ENCODE measurements at regions not wholly inside any gene's neighbourhood (a gene's known extent, or its start where the extent isn't known, plus 50 kb on each side); places are given as distances from the start of the nearest gene placed in this dataset.

GRCh38 chr2:62412347-62412742, 93.7 kb downstream of the TMEM17 start:
- no peak for DNase-seq (ENCODE audit: low read depth, low spot score)
- no CpG with 5 or more reads among the region's 4 CpGs for WGBS (ENCODE audit: insufficient coverage, insufficient read length)
- Histone ChIP-seq H3K36me3 (ENCODE audit: control insufficient read depth, insufficient read depth, low read length) (no peaks in the 10 kb centered on the region), H3K27ac (ENCODE audit: low read length) (no peak overlapping the region), H3K27me3 (ENCODE audit: control insufficient read depth, insufficient read depth, low read length) (no peaks in the 10 kb centered on the region), H3K4me3 (ENCODE audit: low read length) (no peak overlapping the region), H3K4me1 (ENCODE audit: control insufficient read depth, insufficient read depth, low read length) (peaks cover 6% of the 10 kb centered on the region; the same call in 1 of the 2 replicates), H3K9me3 (ENCODE audit: control insufficient read depth, insufficient read depth, low read length) (no peaks in the 10 kb centered on the region)

GRCh38 chr2:62410926-62411456, 95.0 kb downstream of the TMEM17 start:
- no CpG with 5 or more reads among the region's 2 CpGs for WGBS (ENCODE audit: insufficient coverage, insufficient read length)
- Histone ChIP-seq H3K9me3 (ENCODE audit: control insufficient read depth, insufficient read depth, low read length) (no peaks in the 10 kb centered on the region), H3K27ac (ENCODE audit: low read length) (no peak overlapping the region), H3K4me3 (ENCODE audit: low read length) (no peak overlapping the region), H3K36me3 (ENCODE audit: control insufficient read depth, insufficient read depth, low read length) (no peaks in the 10 kb centered on the region), H3K27me3 (ENCODE audit: control insufficient read depth, insufficient read depth, low read length) (no peaks in the 10 kb centered on the region), H3K4me1 (ENCODE audit: control insufficient read depth, insufficient read depth, low read length) (peaks cover 6% of the 10 kb centered on the region; the same call in 1 of the 2 replicates)
- no peak for DNase-seq (ENCODE audit: low read depth, low spot score)

DNA sequence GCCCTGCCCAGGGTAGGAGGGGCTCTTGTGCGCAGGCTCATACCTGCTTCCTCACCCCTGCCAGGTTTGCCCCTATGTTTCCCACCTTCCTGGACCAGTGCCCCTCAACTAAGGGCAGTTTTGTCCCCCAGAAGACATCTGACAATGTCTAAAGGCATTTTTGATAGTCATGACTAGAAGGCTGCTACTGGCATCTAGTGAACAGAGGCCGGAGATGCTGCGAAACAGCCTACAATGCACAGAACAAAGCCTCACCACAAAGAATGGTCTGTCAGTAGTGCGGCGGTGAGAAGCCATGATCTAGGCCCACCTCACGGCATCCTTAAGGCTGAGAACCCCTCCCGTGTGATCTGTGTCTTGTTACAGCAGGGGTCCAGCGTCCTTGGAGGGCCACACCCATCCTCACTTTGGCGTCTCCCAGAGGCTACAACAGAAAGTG, 96.0 kb downstream of the TMEM17 start:
- no peaks in the 10 kb centered on the region for H3K27me3 ChIP-seq (ENCODE audit: control insufficient read depth, insufficient read depth, low read length)

DNA sequence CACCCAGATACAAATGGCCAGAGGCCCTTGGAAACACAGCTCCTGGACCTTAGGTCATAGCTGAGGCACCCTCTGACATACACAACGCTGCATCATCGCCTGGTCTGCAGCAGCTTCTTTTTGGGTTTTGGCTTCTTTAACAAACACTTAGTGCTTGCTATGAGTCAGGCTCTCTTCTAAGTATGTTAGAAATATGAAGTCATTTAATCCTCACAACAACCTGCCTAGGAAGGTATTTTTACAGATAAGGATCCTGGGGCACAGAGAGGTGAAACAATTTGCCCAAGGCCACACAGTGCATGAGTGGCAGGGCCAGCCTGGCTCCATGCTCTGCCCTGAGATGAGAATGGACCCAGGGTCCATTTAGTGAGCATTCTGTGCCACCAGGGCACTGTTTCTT, 96.6 kb downstream of the TMEM17 start:
- no peak overlapping the region for H3K4me3 ChIP-seq (ENCODE audit: low read length)
- DNase-seq (ENCODE audit: low read depth, low spot score): no peak
- no peaks in the 10 kb centered on the region for H3K9me3 ChIP-seq (ENCODE audit: control insufficient read depth, insufficient read depth, low read length)
- H3K27ac ChIP-seq (ENCODE audit: low read length): no peak overlapping the region
- H3K4me1 ChIP-seq (ENCODE audit: control insufficient read depth, insufficient read depth, low read length): peaks cover 6% of the 10 kb centered on the region; the same call in 1 of the 2 replicates
- WGBS (ENCODE audit: insufficient coverage, insufficient read length): no CpG with 5 or more reads among the region's 2 CpGs
- no peaks in the 10 kb centered on the region for H3K27me3 ChIP-seq (ENCODE audit: control insufficient read depth, insufficient read depth, low read length)
- H3K36me3 ChIP-seq (ENCODE audit: control insufficient read depth, insufficient read depth, low read length): no peaks in the 10 kb centered on the region

More for the DNA sequence above, 96.0 kb downstream of the TMEM17 start:
- Histone ChIP-seq H3K4me1 (ENCODE audit: control insufficient read depth, insufficient read depth, low read length) (peaks cover 6% of the 10 kb centered on the region; the same call in 1 of the 2 replicates), H3K36me3 (ENCODE audit: control insufficient read depth, insufficient read depth, low read length) (no peaks in the 10 kb centered on the region), H3K9me3 (ENCODE audit: control insufficient read depth, insufficient read depth, low read length) (no peaks in the 10 kb centered on the region), H3K4me3 (ENCODE audit: low read length) (no peak overlapping the region), H3K27ac (ENCODE audit: low read length) (no peak overlapping the region)
- DNase-seq (ENCODE audit: low read depth, low spot score): no peak
- WGBS (ENCODE audit: insufficient coverage, insufficient read length): no CpG with 5 or more reads among the region's 9 CpGs

- Histone ChIP-seq H3K27me3 (ENCODE audit: control insufficient read depth, insufficient read depth, low read length) (no peaks in the 10 kb centered on the region), H3K27ac (ENCODE audit: low read length) (no peak overlapping the region), H3K9me3 (ENCODE audit: control insufficient read depth, insufficient read depth, low read length) (no peaks in the 10 kb centered on the region), H3K36me3 (ENCODE audit: control insufficient read depth, insufficient read depth, low read length) (no peaks in the 10 kb centered on the region), H3K4me1 (ENCODE audit: control insufficient read depth, insufficient read depth, low read length) (peaks cover 6% of the 10 kb centered on the region; the same call in 1 of the 2 replicates), H3K4me3 (ENCODE audit: low read length) (no peak overlapping the region)
- WGBS (ENCODE audit: insufficient coverage, insufficient read length): no CpG with 5 or more reads among the region's 10 CpGs
- DNase-seq (ENCODE audit: low read depth, low spot score): no peak
These were observed 97.7 kb downstream of the TMEM17 start for GRCh38 chr2:62408241-62408677.

DNA sequence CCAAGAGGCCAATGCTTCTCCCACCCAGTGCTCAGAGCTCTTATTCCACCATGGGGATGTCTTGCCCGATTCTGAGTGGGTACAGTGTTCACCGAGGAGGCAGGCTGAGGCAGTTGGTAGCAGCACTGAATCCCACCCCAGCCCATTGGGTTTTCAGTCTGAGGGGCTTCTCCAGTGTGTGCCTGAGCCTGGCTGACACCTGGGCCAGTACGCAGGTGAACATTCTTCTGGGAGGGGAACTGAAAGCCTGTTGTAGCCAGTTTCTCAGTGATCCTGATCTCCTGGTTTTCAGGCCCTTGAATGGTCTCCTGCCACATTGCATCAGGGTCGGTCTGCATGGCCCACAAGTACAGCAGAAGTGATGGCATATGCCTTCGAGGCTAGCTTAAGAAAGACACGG, 98.2 kb downstream of the TMEM17 start:
- peaks cover 6% of the 10 kb centered on the region; the same call in 1 of the 2 replicates for H3K4me1 ChIP-seq (ENCODE audit: control insufficient read depth, insufficient read depth, low read length)
- no peak overlapping the region for H3K27ac ChIP-seq (ENCODE audit: low read length)
- no peaks in the 10 kb centered on the region for H3K36me3 ChIP-seq (ENCODE audit: control insufficient read depth, insufficient read depth, low read length)
- no CpG with 5 or more reads among the region's 6 CpGs for WGBS (ENCODE audit: insufficient coverage, insufficient read length)
- no peak for DNase-seq (ENCODE audit: low read depth, low spot score)
- no peak overlapping the region for H3K4me3 ChIP-seq (ENCODE audit: low read length)
- H3K9me3 ChIP-seq (ENCODE audit: control insufficient read depth, insufficient read depth, low read length): no peaks in the 10 kb centered on the region
- H3K27me3 ChIP-seq (ENCODE audit: control insufficient read depth, insufficient read depth, low read length): no peaks in the 10 kb centered on the region

- Histone ChIP-seq H3K36me3 (ENCODE audit: control insufficient read depth, insufficient read depth, low read length) (no peaks in the 10 kb centered on the region), H3K9me3 (ENCODE audit: control insufficient read depth, insufficient read depth, low read length) (no peaks in the 10 kb centered on the region), H3K27ac (ENCODE audit: low read length) (no peak overlapping the region), H3K4me3 (ENCODE audit: low read length) (no peak overlapping the region), H3K4me1 (ENCODE audit: control insufficient read depth, insufficient read depth, low read length) (peaks cover 6% of the 10 kb centered on the region; the same call in 1 of the 2 replicates), H3K27me3 (ENCODE audit: control insufficient read depth, insufficient read depth, low read length) (no peaks in the 10 kb centered on the region)
- no peak for DNase-seq (ENCODE audit: low read depth, low spot score)
- no CpG with 5 or more reads among the region's 7 CpGs for WGBS (ENCODE audit: insufficient coverage, insufficient read length)
These were observed 98.6 kb downstream of the TMEM17 start for GRCh38 chr2:62407401-62407800.

DNA sequence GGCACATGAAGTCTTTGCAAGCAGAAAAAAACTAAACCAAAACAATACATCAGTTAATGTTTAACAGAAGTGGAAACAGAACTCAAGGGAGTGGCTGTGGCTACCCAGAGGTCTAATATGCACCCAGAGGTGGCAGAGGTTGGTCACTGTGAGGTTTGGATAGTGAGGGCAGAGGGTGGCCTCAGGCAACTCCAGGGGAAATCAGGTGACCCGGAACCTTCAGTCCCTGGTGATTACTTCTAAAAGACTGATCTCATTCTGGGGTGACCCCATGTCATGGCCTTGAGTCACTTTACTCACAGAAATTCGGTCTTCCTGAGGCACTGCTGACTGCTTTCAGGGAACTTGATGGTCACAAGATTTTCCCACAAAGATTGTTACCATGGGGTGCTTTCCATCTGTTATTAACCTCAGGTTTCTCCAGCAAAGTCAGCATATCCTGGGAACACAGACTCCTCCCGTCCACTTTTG, 99.4 kb downstream of the TMEM17 start:
- Histone ChIP-seq H3K4me1 (ENCODE audit: control insufficient read depth, insufficient read depth, low read length) (peaks cover 4% of the 10 kb centered on the region; the same call in 1 of the 2 replicates), H3K4me3 (ENCODE audit: low read length) (no peak overlapping the region), H3K27me3 (ENCODE audit: control insufficient read depth, insufficient read depth, low read length) (no peaks in the 10 kb centered on the region), H3K27ac (ENCODE audit: low read length) (no peak overlapping the region), H3K36me3 (ENCODE audit: control insufficient read depth, insufficient read depth, low read length) (no peaks in the 10 kb centered on the region), H3K9me3 (ENCODE audit: control insufficient read depth, insufficient read depth, low read length) (no peaks in the 10 kb centered on the region)
- DNase-seq (ENCODE audit: low read depth, low spot score): no peak
- no CpG with 5 or more reads among the region's 3 CpGs for WGBS (ENCODE audit: insufficient coverage, insufficient read length)

DNA sequence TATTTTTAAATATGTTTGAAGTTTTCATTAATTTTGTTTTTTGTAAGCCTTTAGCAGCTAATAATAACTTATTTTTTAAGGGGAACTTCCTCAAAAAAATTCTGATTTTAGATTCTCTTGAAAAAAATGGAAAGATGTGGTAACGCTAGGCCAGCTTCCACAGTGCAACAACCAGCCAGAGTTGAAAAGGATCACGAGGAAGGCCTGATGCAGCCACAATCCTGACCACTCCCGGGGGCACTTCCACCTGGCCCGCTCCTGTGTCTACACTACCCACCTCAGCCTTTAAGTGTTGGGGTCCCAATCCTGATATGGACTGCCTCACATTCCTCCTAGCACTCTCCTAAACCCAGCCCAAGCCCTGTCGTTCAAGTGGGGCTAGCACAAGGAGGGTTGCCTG, 101.1 kb downstream of the TMEM17 start:
- Histone ChIP-seq H3K4me1 (ENCODE audit: control insufficient read depth, insufficient read depth, low read length) (no peaks in the 10 kb centered on the region), H3K4me3 (ENCODE audit: low read length) (no peak overlapping the region), H3K27ac (ENCODE audit: low read length) (no peak overlapping the region), H3K9me3 (ENCODE audit: control insufficient read depth, insufficient read depth, low read length) (no peaks in the 10 kb centered on the region), H3K36me3 (ENCODE audit: control insufficient read depth, insufficient read depth, low read length) (no peaks in the 10 kb centered on the region), H3K27me3 (ENCODE audit: control insufficient read depth, insufficient read depth, low read length) (no peaks in the 10 kb centered on the region)
- no peak for DNase-seq (ENCODE audit: low read depth, low spot score)
- WGBS (ENCODE audit: insufficient coverage, insufficient read length): no CpG with 5 or more reads among the region's 5 CpGs

DNA sequence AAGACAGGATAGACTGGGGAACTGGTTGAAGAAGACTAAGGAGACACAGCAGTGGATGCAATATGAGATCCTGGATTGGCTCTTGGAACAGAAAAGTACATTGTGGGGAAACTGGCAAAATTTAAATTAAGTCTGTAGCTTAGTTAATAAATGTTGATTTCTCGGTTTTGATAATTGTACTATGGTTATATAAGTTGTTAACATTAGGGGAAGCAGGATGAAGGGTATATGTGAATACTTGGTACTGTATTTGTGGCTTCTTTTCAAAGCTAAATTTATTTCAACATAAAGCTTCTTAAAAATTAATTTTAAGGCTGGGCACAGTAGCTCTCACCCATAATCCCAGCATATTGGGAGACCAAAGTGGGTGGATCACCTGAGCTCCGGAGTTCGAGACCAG, 103.8 kb downstream of the TMEM17 start:
- no peaks in the 10 kb centered on the region for H3K9me3 ChIP-seq (ENCODE audit: control insufficient read depth, insufficient read depth, low read length)
- H3K27ac ChIP-seq (ENCODE audit: low read length): no peak overlapping the region
- H3K4me1 ChIP-seq (ENCODE audit: control insufficient read depth, insufficient read depth, low read length): no peaks in the 10 kb centered on the region
- DNase-seq (ENCODE audit: low read depth, low spot score): no peak
- no peak overlapping the region for H3K4me3 ChIP-seq (ENCODE audit: low read length)
- no peaks in the 10 kb centered on the region for H3K36me3 ChIP-seq (ENCODE audit: control insufficient read depth, insufficient read depth, low read length)
- WGBS (ENCODE audit: insufficient coverage, insufficient read length): no CpG with 5 or more reads among the region's 3 CpGs
- no peaks in the 10 kb centered on the region for H3K27me3 ChIP-seq (ENCODE audit: control insufficient read depth, insufficient read depth, low read length)

GRCh38 chr2:62398356-62398755, 107.6 kb downstream of the TMEM17 start:
- WGBS (ENCODE audit: insufficient coverage, insufficient read length): no CpG with 5 or more reads among the region's 3 CpGs

More at GRCh38 chr2:62398356-62398755, 107.6 kb downstream of the TMEM17 start:
- Histone ChIP-seq H3K27ac (ENCODE audit: low read length) (no peak overlapping the region), H3K27me3 (ENCODE audit: control insufficient read depth, insufficient read depth, low read length) (no peaks in the 10 kb centered on the region), H3K4me1 (ENCODE audit: control insufficient read depth, insufficient read depth, low read length) (no peaks in the 10 kb centered on the region), H3K9me3 (ENCODE audit: control insufficient read depth, insufficient read depth, low read length) (no peaks in the 10 kb centered on the region), H3K4me3 (ENCODE audit: low read length) (no peak overlapping the region), H3K36me3 (ENCODE audit: control insufficient read depth, insufficient read depth, low read length) (no peaks in the 10 kb centered on the region)
- no peak for DNase-seq (ENCODE audit: low read depth, low spot score)
